ENCODE measurements at regions not wholly inside any gene's neighbourhood (a gene's known extent, or its start where the extent isn't known, plus 50 kb on each side); places are given as distances from the start of the nearest gene placed in this dataset.

- H3K27ac ChIP-seq (ENCODE audit: low read length): no peak overlapping the region
- H3K9me3 Mint-ChIP-seq: peaks cover 13 to 18% of the 10 kb centered on the region in 2 donors
- no peaks in the 10 kb centered on the region for H3K4me1 ChIP-seq (ENCODE audit: control insufficient read depth, insufficient read depth, low read length)
- H3K4me1 Mint-ChIP-seq: no peaks in the 10 kb centered on the region
- H3K4me3 Mint-ChIP-seq: no peak overlapping the region
- H3K27me3 Mint-ChIP-seq (ENCODE audit: low read depth in 2 of 2): no peaks in the 10 kb centered on the region
- H3K36me3 Mint-ChIP-seq: no peaks in the 10 kb centered on the region
- DNase-seq: no peak
- WGBS (ENCODE audit: insufficient coverage): 84% methylated on average over 1 of the region's 1 CpG
- no peak overlapping the region for H3K4me3 ChIP-seq (ENCODE audit: low read length)
- no peaks in the 10 kb centered on the region for H3K9me3 ChIP-seq (ENCODE audit: control insufficient read depth, insufficient read depth, low read length)
- no peaks in the 10 kb centered on the region for H3K36me3 ChIP-seq (ENCODE audit: control insufficient read depth, insufficient read depth, low read length)
- H3K27ac Mint-ChIP-seq: no peak overlapping the region
- no peak for TF ChIP-seq CTCF (IDR thresholded peaks at IDR 0.05)
- H3K27me3 ChIP-seq (ENCODE audit: control insufficient read depth, insufficient read depth, low read length): no peaks in the 10 kb centered on the region
- intact Hi-C loops (cut with micrococcal nuclease): no loop called here
- ATAC-seq: no peak
Observed at GRCh38 chr12:87140262-87140661, 884.1 kb upstream of the MGAT4C start.

- H3K4me3 Mint-ChIP-seq: no peak overlapping the region
- intact Hi-C loops (cut with micrococcal nuclease): no loop called here
- H3K9me3 Mint-ChIP-seq: peaks cover 9 to 14% of the 10 kb centered on the region in 2 donors
- no peak overlapping the region for H3K27ac ChIP-seq (ENCODE audit: low read length)
- H3K27me3 ChIP-seq (ENCODE audit: control insufficient read depth, insufficient read depth, low read length): no peaks in the 10 kb centered on the region
- no peak overlapping the region for H3K27ac Mint-ChIP-seq
- no peaks in the 10 kb centered on the region for H3K4me1 ChIP-seq (ENCODE audit: control insufficient read depth, insufficient read depth, low read length)
- H3K27me3 Mint-ChIP-seq (ENCODE audit: low read depth in 2 of 2): no peaks in the 10 kb centered on the region
- H3K36me3 ChIP-seq (ENCODE audit: control insufficient read depth, insufficient read depth, low read length): no peaks in the 10 kb centered on the region
- ATAC-seq (no peak), DNase-seq (no peak)
- no peaks in the 10 kb centered on the region for H3K4me1 Mint-ChIP-seq
- H3K4me3 ChIP-seq (ENCODE audit: low read length): no peak overlapping the region
- no peaks in the 10 kb centered on the region for H3K9me3 ChIP-seq (ENCODE audit: control insufficient read depth, insufficient read depth, low read length)
- no peaks in the 10 kb centered on the region for H3K36me3 Mint-ChIP-seq
- TF ChIP-seq CTCF (IDR thresholded peaks at IDR 0.05): no peak
Observed at GRCh38 chr12:87137220-87137619, 881.0 kb upstream of the MGAT4C start.

GRCh38 chr12:87136330-87136976 lies 880.3 kb upstream of the MGAT4C start:
- intact Hi-C loops (cut with micrococcal nuclease): no loop called here
- Mint-ChIP-seq H3K4me1 (no peaks in the 10 kb centered on the region), H3K36me3 (no peaks in the 10 kb centered on the region), H3K9me3 (peaks cover 9 to 14% of the 10 kb centered on the region in 2 donors), H3K27me3 (ENCODE audit: low read depth in 2 of 2) (no peaks in the 10 kb centered on the region), H3K27ac (no peak overlapping the region), H3K4me3 (no peak overlapping the region)
- no peak overlapping the region for H3K4me3 ChIP-seq (ENCODE audit: low read length)
- ATAC-seq (no peak), DNase-seq (no peak)
- TF ChIP-seq CTCF (IDR thresholded peaks at IDR 0.05): no peak
- no peaks in the 10 kb centered on the region for H3K9me3 ChIP-seq (ENCODE audit: control insufficient read depth, insufficient read depth, low read length)
- no peaks in the 10 kb centered on the region for H3K27me3 ChIP-seq (ENCODE audit: control insufficient read depth, insufficient read depth, low read length)
- H3K27ac ChIP-seq (ENCODE audit: low read length): no peak overlapping the region
- 42% methylated on average over 2 of the region's 2 CpGs for WGBS (ENCODE audit: insufficient coverage)
- H3K36me3 ChIP-seq (ENCODE audit: control insufficient read depth, insufficient read depth, low read length): no peaks in the 10 kb centered on the region
- H3K4me1 ChIP-seq (ENCODE audit: control insufficient read depth, insufficient read depth, low read length): no peaks in the 10 kb centered on the region

GRCh38 chr12:87127272-87127671 lies 871.1 kb upstream of the MGAT4C start:
- H3K27me3 Mint-ChIP-seq (ENCODE audit: low read depth in 2 of 2): no peaks in the 10 kb centered on the region
- H3K9me3 ChIP-seq (ENCODE audit: control insufficient read depth, insufficient read depth, low read length): peaks cover 4% of the 10 kb centered on the region
- peaks cover 7 to 13% of the 10 kb centered on the region in 2 donors for H3K9me3 Mint-ChIP-seq
- no peak overlapping the region for H3K4me3 Mint-ChIP-seq
- no peaks in the 10 kb centered on the region for H3K36me3 ChIP-seq (ENCODE audit: control insufficient read depth, insufficient read depth, low read length)
- no peak overlapping the region for H3K4me3 ChIP-seq (ENCODE audit: low read length)
- no peaks in the 10 kb centered on the region for H3K4me1 Mint-ChIP-seq
- no peaks in the 10 kb centered on the region for H3K36me3 Mint-ChIP-seq
- no peak overlapping the region for H3K27ac ChIP-seq (ENCODE audit: low read length)
- no peak for TF ChIP-seq CTCF (IDR thresholded peaks at IDR 0.05)
- intact Hi-C loops (cut with micrococcal nuclease): no loop called here
- DNase-seq: no peak
- H3K27ac Mint-ChIP-seq: no peak overlapping the region
- no peaks in the 10 kb centered on the region for H3K27me3 ChIP-seq (ENCODE audit: control insufficient read depth, insufficient read depth, low read length)
- H3K4me1 ChIP-seq (ENCODE audit: control insufficient read depth, insufficient read depth, low read length): no peaks in the 10 kb centered on the region
- no peak for ATAC-seq
